K562 (cell line): ENCODE measurements at regions not wholly inside any gene's neighbourhood (a gene's known extent, or its start where the extent isn't known, plus 50 kb on each side); places are given as distances from the start of the nearest gene placed in this dataset.

Experiments used
- ATAC-seq: fragments of 200-7000 bp; cut with Tn5 transposase; 3 replicates; pipeline ENCODE4 v1.9.1; 2020; ENCODE audit warnings: moderate library complexity
- BruUV-seq: library from RNA; stranded (reverse); fragments of 400-500 nt; replicated peaks from 2 replicates; lab custom pipeline; 2021; lab: Mats Ljungman, UMichigan
- CTCF ChIA-PET: fragments of 300-600 bp; formaldehyde crosslinking; extraction: SDS; loops from one replicate; lab custom pipeline; 2021; ENCODE audit warnings: low intra/inter-chr PET ratio; lab: Yijun Ruan, JAX
- POLR2A ChIA-PET: fragments of 300-600, 350-650 bp; sonication (Branson Sonifier 250); formaldehyde crosslinking; extraction: SDS; loops from one replicate; lab custom pipeline; 2021; ENCODE audit warnings: antibody characterized with exemption, inconsistent platforms; lab: Yijun Ruan, JAX
- DNase-seq, 4 experiments: peaks; one replicate each; pipeline versions ENCODE4 v3.0.0 to v3.0.0-alpha.2; 2011 to 2018; ENCODE audit warnings: low spot score in 3 of 4, mixed read lengths in 3 of 4; ENCODE audit errors: extremely low read depth in 1 of 4
- FAIRE-seq: peaks from 2 replicates; lab custom pipeline; 2011; peaks lifted over from hg19 to GRCh38; lab: Jason Lieb, UNC
- H2AFZ ChIP-seq: 2 replicates; pipeline ENCODE4 v1.6.0; 2011; ENCODE audit warnings: low read depth, low read length, control low read depth, inconsistent platforms
- H3K27ac ChIP-seq: fragments of 200-600 bp; 3 replicates; pipeline ENCODE4 v1.8.0; 2011; ENCODE audit warnings: low read depth, mild to moderate bottlenecking, control low read depth, inconsistent platforms, low read length, moderate library complexity, mixed read lengths; ENCODE audit errors: extremely low read depth
- H3K27me3 ChIP-seq, 2 experiments: fragments of 300-600 bp in 1 of 2; 2 replicates in 1 of 2; 3 replicates in 1 of 2; pipeline versions ENCODE4 v1.6.0 to v1.8.0; 2011; ENCODE audit warnings: inconsistent platforms in 2 of 2, low read length in 2 of 2, mild to moderate bottlenecking in 1 of 2, mixed read lengths in 1 of 2, moderate library complexity in 1 of 2; ENCODE audit not compliant: control insufficient read depth in 2 of 2, insufficient read depth in 2 of 2
- H3K36me3 ChIP-seq: fragments of 300-600 bp; 3 replicates; pipeline ENCODE4 v1.8.0; 2011; ENCODE audit warnings: mild to moderate bottlenecking, low read length, inconsistent platforms; ENCODE audit not compliant: control insufficient read depth, insufficient read depth
- H3K4me1 ChIP-seq, 2 experiments: fragments of 200-600 bp in 1 of 2; replicated peaks in 1 of 2; 2 replicates in 1 of 2; 3 replicates in 1 of 2; pipeline versions ENCODE4 v1.5.1 to v1.8.0; 2011; ENCODE audit warnings: inconsistent platforms in 2 of 2, low read length in 2 of 2, mild to moderate bottlenecking in 1 of 2, mixed read lengths in 1 of 2, moderate library complexity in 1 of 2; ENCODE audit not compliant: control insufficient read depth in 2 of 2, insufficient read depth in 2 of 2
- H3K4me2 ChIP-seq: 2 replicates; pipeline ENCODE4 v1.6.1; 2011; ENCODE audit warnings: low read length, control low read depth, inconsistent platforms, mixed read lengths; ENCODE audit not compliant: insufficient read depth
- H3K4me3 ChIP-seq: fragments of 200-600 bp; sonication (generic), shearing (Covaris generic); 2 replicates; pipeline ENCODE4 v1.5.1; 2016; ENCODE audit warnings: control low read depth, inconsistent platforms
- H3K79me2 ChIP-seq: fragments of 200-600 bp; 3 replicates; pipeline ENCODE4 v1.8.0; 2011; ENCODE audit warnings: low read length, inconsistent platforms; ENCODE audit not compliant: control insufficient read depth, insufficient read depth
- H3K9ac ChIP-seq, 2 experiments: 2 replicates each; pipeline versions ENCODE4 v1.6.0 to v1.6.1; 2011; ENCODE audit warnings: low read depth in 2 of 2, low read length in 2 of 2, control low read depth in 1 of 2, inconsistent platforms in 1 of 2, mild to moderate bottlenecking in 1 of 2, mixed read lengths in 1 of 2; ENCODE audit not compliant: insufficient read depth in 1 of 2
- H3K9me1 ChIP-seq: one replicate; pipeline ENCODE4 v1.6.0; 2011; ENCODE audit warnings: inconsistent platforms, mild to moderate bottlenecking, low read length, moderate library complexity; ENCODE audit not compliant: control insufficient read depth, insufficient read depth
- H3K9me3 ChIP-seq: replicated peaks from 2 replicates; pipeline ENCODE4 v1.5.1; 2011; ENCODE audit warnings: low read depth, low read length, inconsistent platforms; ENCODE audit not compliant: control insufficient read depth, insufficient read depth
- H4K20me1 ChIP-seq: replicated peaks from 2 replicates; pipeline ENCODE4 v1.6.1; 2011; ENCODE audit warnings: low read length, inconsistent platforms, mixed read lengths; ENCODE audit not compliant: control insufficient read depth, insufficient read depth
- ATF1 ChIP-seq, 2 experiments: fragments of 450-650 bp in 1 of 2; IDR thresholded peaks; 2 replicates each; pipeline ENCODE4 v1.6.1; 2016; ENCODE audit warnings: missing compliant biosample characterization in 1 of 2, missing genetic modification characterization in 1 of 2
- CSDE1 ChIP-seq, 2 experiments: fragments of 450-650 bp; IDR thresholded peaks; 2 replicates each; pipeline ENCODE4 v1.6.1; 2016; ENCODE audit warnings: mild to moderate bottlenecking in 1 of 2
- DLX4 ChIP-seq: fragments of 250-450 bp; sonication (Bioruptor Pico); IDR thresholded peaks from 2 replicates; pipeline ENCODE4 v1.6.1; 2021; ENCODE audit warnings: mild to moderate bottlenecking
- FOXP1 ChIP-seq: sonication (generic); formaldehyde crosslinking; IDR thresholded peaks from 2 replicates; pipeline ENCODE4 v1.8.0; 2022; ENCODE audit warnings: mild to moderate bottlenecking, missing genetic modification reagents
- HMGXB4 ChIP-seq: sonication (generic); formaldehyde crosslinking; IDR thresholded peaks from 2 replicates; pipeline ENCODE4 v1.8.1; 2023; ENCODE audit warnings: mild to moderate bottlenecking, missing genetic modification reagents
- MTA1 ChIP-seq: fragments of 450-650 bp; IDR thresholded peaks from 2 replicates; pipeline ENCODE4 v1.6.1; 2017; ENCODE audit warnings: borderline replicate concordance
- PHB ChIP-seq: fragments of 250-450 bp; sonication (Bioruptor Pico); IDR thresholded peaks from 2 replicates; pipeline ENCODE4 v1.5.0; 2021
- PML ChIP-seq: IDR thresholded peaks from 2 replicates; pipeline ENCODE4 v1.6.1; 2012; ENCODE audit warnings: low read length, inconsistent platforms
- SAP30 ChIP-seq: fragments of 200-600 bp; sonication (generic); IDR thresholded peaks from 2 replicates; pipeline ENCODE4 v1.6.1; 2012; ENCODE audit warnings: borderline replicate concordance, low read depth, mild to moderate bottlenecking, moderate library complexity, low read length, control low read depth, inconsistent platforms; ENCODE audit not compliant: insufficient read depth, poor library complexity, severe bottlenecking
- ZBED1 ChIP-seq: IDR thresholded peaks from 2 replicates; pipeline ENCODE4 v1.6.1; 2014
- ZKSCAN8 ChIP-seq: fragments of 200-800 bp; sonication (Bioruptor generic); IDR thresholded peaks from 2 replicates; pipeline ENCODE4 v1.6.1; 2016; ENCODE audit warnings: missing genetic modification characterization, missing compliant biosample characterization
- ZNF175 ChIP-seq: fragments of 200-800 bp; sonication (Bioruptor generic); IDR thresholded peaks from 2 replicates; pipeline ENCODE4 v1.6.1; 2016; ENCODE audit warnings: low read depth, mild to moderate bottlenecking, missing genetic modification characterization, missing compliant biosample characterization
- WGBS: fragments of 100-300 bp; shearing (Covaris generic); methylation state at CpG from one replicate; pipeline ENCODE4 v1.1.6; 2016; ENCODE audit warnings: low coverage, mixed read lengths; ENCODE audit not compliant: insufficient coverage; ENCODE audit errors: missing lambda C conversion rate; 5-methylcytosine and 5-hydroxymethylcytosine counted together
- in situ Hi-C: fragments of 300-500 bp; cut with MboI; formaldehyde crosslinking; loops from 4 replicates; pipeline ENCODE4 v1.15.0; 2018; ENCODE audit warnings: inconsistent platforms, mixed read lengths
- intact Hi-C: fragments of 100-400 bp; cut with micrococcal nuclease; formaldehyde crosslinking; loops from 2 replicates; pipeline ENCODE4 v1.14.2; 2022
- TF ChIP-seq, protein P1 (sequence below): sonication (generic); formaldehyde crosslinking; IDR thresholded peaks from 2 replicates; pipeline ENCODE4 v1.8.0; 2022; ENCODE audit warnings: mild to moderate bottlenecking, low read depth, missing genetic modification reagents
- TF ChIP-seq, protein P2 (sequence below): fragments of 450-650 bp; IDR thresholded peaks from one replicate; pipeline ENCODE4 v1.6.1; 2018; ENCODE audit warnings: mild to moderate bottlenecking, moderate library complexity; ENCODE audit not compliant: partially characterized antibody
- TF ChIP-seq, protein P3 (sequence below): fragments of 450-650 bp; IDR thresholded peaks from 2 replicates; pipeline ENCODE4 v1.6.1; 2016; ENCODE audit warnings: missing biosample characterization, missing genetic modification characterization
- TF ChIP-seq, protein P4 (sequence below): fragments of 450-650 bp; formaldehyde crosslinking; IDR thresholded peaks from 2 replicates; pipeline ENCODE4 v1.4.0; 2020; ENCODE audit warnings: mild to moderate bottlenecking, mixed read lengths

- H3K36me3 ChIP-seq: no peaks in the 10 kb centered on the region
- no peak overlapping the region for H3K4me3 ChIP-seq
- no peak for FAIRE-seq
- ATAC-seq: no peak
- H4K20me1 ChIP-seq: no peaks in the 10 kb centered on the region
- H3K79me2 ChIP-seq: no peaks in the 10 kb centered on the region
- no peaks in the 10 kb centered on the region for H3K9me3 ChIP-seq
- no TSS peak for BruUV-seq
- DNase-seq: no peak
- no peaks in the 10 kb centered on the region for H3K27me3 ChIP-seq
- H3K27ac ChIP-seq: no peak overlapping the region
- H3K9me1 ChIP-seq: no peaks in the 10 kb centered on the region
- CTCF ChIA-PET: no interaction called here
- WGBS: 0% methylated on average over 3 of the region's 3 CpGs
- intact Hi-C loops (no loop called here), in situ Hi-C loops (no loop called here)
- no peak overlapping the region for H2AFZ ChIP-seq
- H3K4me2 ChIP-seq: no peak overlapping the region
- no peaks in the 10 kb centered on the region for H3K4me1 ChIP-seq
- H3K9ac ChIP-seq: no peak overlapping the region
- POLR2A ChIA-PET: no interaction called here
- TF ChIP-seq ATF1 (CRISPR knock-in tag; IDR thresholded peaks at IDR 0.05) (no peak), ATF1 (tag; IDR thresholded peaks at IDR 0.05) (no peak), ZKSCAN8 (CRISPR knock-in tag) (no peak), ZNF175 (CRISPR knock-in tag) (no peak), CSDE1 (IDR thresholded peaks at IDR 0.05) (no peak), HMGXB4 (CRISPR knock-in tag) (no peak), SAP30 (no peak), DLX4 (CRISPR knock-in tag) (no peak), PHB (CRISPR knock-in tag) (no peak), FOXP1 (CRISPR knock-in tag) (no peak), ZBED1 (no peak), MTA1 (no peak), PML (no peak)
- TF ChIP-seq, protein P1, sequence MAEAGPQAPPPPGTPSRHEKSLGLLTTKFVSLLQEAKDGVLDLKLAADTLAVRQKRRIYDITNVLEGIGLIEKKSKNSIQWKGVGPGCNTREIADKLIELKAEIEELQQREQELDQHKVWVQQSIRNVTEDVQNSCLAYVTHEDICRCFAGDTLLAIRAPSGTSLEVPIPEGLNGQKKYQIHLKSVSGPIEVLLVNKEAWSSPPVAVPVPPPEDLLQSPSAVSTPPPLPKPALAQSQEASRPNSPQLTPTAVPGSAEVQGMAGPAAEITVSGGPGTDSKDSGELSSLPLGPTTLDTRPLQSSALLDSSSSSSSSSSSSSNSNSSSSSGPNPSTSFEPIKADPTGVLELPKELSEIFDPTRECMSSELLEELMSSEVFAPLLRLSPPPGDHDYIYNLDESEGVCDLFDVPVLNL: no peak
- TF ChIP-seq, protein P2, sequence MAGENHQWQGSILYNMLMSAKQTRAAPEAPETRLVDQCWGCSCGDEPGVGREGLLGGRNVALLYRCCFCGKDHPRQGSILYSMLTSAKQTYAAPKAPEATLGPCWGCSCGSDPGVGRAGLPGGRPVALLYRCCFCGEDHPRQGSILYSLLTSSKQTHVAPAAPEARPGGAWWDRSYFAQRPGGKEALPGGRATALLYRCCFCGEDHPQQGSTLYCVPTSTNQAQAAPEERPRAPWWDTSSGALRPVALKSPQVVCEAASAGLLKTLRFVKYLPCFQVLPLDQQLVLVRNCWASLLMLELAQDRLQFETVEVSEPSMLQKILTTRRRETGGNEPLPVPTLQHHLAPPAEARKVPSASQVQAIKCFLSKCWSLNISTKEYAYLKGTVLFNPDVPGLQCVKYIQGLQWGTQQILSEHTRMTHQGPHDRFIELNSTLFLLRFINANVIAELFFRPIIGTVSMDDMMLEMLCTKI: no peak
- TF ChIP-seq, protein P3, sequence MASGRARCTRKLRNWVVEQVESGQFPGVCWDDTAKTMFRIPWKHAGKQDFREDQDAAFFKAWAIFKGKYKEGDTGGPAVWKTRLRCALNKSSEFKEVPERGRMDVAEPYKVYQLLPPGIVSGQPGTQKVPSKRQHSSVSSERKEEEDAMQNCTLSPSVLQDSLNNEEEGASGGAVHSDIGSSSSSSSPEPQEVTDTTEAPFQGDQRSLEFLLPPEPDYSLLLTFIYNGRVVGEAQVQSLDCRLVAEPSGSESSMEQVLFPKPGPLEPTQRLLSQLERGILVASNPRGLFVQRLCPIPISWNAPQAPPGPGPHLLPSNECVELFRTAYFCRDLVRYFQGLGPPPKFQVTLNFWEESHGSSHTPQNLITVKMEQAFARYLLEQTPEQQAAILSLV (tag): no peak
- TF ChIP-seq, protein P4, sequence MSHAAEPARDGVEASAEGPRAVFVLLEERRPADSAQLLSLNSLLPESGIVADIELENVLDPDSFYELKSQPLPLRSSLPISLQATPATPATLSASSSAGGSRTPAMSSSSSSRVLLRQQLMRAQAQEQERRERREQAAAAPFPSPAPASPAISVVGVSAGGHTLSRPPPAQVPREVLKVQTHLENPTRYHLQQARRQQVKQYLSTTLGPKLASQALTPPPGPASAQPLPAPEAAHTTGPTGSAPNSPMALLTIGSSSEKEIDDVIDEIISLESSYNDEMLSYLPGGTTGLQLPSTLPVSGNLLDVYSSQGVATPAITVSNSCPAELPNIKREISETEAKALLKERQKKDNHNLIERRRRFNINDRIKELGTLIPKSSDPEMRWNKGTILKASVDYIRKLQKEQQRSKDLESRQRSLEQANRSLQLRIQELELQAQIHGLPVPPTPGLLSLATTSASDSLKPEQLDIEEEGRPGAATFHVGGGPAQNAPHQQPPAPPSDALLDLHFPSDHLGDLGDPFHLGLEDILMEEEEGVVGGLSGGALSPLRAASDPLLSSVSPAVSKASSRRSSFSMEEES (CRISPR knock-in tag): no peak
These were observed 1761.0 kb downstream of the STIM2 start for GRCh38 chr4:28621591-28621990.
